GM21576 (cell line): ENCODE measurements at regions not wholly inside any gene's neighbourhood (a gene's known extent, or its start where the extent isn't known, plus 50 kb on each side); places are given as distances from the start of the nearest gene placed in this dataset.

Source experiments
- ATAC-seq: cut with Tn5 transposase; IDR thresholded peaks from one replicate; pipeline ENCODE4 v1.9.1; 2021; ENCODE audit warnings: mild to moderate bottlenecking, moderate library complexity; ENCODE audit not compliant: unreplicated experiment

DNA sequence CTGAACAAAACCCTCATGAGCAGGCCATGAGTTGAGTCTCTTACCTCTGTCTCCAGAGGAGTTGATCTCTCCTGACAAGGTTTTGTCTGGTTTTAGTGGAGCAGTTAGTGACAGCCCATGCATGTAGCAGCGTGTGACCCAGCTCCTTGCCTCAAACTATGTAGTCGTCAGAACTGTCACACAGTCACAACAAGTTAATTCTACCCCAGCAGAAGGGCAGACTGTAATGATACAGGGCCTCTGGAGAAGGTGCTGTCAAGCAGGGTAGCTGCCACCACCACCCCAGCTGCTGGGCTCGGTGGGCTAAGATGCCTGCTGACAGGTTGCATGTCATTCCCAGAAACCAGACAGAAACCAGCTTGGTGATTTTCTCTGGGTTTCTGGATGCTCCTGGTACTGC is 194.5 kb downstream of the PSAT1 start:
- no peak for ATAC-seq

DNA sequence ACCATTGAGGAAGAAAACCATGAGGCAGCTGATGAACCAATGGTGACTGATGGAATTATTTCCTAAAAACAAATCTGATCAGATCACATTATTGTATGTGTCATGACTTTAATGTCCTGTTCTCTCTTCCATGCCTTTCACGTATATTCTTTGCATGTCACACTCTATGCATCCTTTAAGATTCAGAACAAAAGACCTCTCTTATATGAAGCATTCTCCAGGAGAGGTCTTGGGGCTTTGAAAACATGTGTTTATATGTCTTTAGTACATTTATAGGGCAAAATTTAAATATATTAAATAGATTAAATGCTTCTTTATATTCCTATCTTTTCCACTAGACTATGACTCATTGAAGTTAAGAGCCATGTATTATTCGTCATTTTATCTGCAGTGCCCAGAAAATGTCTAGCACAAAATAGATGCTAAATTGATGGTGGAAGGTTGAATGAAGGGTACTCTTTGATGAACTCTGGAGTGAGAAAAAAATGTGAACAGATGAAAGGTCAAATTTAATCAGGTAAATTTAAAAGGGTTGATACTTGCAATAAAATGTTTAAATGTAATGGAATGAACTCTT is 196.3 kb downstream of the PSAT1 start:
- no peak for ATAC-seq

DNA sequence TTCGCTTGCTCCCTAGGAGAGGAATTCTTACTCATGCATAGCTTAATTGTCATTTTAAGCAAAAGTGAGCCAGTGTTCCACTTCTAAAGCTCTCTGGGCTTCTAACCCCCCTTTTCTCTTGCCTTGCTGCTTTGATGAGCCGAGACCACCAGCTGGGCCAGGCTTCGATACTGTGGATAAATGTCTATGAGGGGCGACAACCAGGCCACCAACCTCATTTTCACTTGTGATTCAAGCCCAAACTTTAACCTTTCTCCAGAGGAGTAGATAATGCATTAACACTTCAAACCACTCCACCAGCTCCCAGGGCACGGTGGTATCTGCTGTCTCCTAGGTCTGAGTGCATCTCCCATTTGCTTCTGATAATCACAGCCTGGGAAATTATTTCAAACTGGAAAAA is 205.6 kb downstream of the PSAT1 start:
- ATAC-seq: no peak

DNA sequence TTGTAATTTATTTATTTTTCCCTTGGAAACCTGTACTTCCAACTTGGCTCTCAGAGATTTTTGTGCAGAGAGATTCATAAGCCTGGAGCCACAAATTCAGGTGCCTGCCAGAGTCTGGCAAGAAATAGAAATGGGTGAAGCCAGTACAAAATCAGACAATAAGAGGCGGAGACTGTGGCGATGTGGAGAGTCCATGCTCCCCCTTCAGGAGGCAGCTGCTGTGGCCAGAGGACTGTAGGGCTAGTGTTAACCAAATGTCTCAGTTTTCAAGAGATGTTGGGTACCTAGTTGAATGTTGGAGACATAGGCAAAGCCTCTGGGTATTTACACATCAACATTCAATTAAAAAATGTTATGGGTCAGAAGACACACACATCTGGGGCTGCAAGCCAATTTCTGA is 208.6 kb downstream of the PSAT1 start:
- no peak for ATAC-seq

DNA sequence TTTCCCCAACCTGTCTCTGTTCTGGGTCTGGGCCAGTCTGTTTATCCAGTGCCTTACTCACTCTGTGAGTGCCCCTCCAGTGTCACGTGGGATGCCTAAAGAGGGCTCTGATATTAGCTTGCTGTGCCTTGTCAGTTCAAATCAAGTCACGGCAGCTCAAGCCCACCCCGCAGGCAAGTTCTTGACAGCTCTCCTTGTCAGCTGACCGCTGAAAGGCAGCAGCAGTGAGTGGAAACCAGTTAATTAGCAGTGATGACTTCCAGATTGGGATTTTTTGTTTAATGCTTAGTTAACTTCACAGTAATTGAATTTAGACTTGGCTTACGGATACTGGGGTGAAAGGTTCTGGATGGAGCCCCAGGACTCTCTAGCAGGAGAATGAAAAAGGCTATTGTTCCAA is 210.1 kb downstream of the PSAT1 start:
- no peak for ATAC-seq

DNA sequence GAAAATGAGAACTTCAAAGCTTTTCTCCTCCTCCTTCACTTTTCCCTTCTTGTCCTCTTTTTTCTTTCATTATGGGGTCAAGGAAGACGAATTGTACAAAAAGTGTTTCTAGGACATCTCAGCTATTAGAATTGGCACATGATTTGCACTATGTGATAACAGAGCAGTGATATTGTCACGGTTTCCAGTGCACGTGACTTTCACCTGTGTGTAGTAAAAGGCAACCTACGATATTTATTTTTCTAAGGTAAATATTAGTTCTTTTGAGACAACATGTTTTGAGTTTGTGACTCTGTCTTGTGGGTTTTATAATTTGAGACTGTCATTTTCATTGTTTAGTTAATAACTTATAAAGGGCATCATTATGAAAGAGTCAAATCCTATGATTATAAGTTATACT is 213.1 kb downstream of the PSAT1 start:
- ATAC-seq: no peak

DNA sequence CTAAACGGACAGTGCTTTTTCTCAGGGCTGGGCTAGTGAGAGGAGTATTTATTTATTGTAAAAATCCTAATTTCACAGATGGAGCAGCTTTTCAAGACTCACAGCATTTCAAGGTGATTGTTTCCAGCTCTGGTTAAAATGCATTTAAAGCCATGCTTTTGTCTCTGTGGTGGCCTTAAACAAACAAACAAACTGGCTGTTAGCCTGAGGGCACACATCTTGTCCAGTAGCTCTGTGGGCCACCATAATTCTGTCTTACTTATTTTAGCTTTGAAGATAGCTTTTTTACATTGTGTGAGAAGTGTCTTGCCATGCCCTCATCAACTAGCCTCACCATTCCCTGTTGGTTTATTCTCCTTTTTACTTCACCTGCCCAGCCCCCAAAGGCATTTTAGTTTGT is 218.2 kb downstream of the PSAT1 start:
- no peak for ATAC-seq

DNA sequence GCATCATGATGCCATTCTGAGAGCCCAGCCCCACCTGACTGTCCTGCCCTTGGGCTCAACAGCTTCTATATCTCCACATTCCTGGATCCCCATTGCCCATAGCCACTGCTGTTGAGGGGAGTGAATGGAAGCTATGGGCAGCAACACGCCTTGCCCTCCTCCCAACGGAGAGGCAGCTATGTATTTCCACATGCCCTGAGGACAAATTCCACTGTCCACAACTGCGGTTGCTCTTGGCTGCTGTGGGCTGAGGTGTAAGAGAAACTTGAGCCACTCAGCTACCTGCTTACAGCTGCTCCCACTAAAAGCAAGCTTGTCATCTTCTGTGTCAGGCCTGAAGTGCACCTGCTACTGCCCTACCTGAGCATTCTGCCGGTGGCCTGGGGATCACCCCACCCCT is 222.9 kb downstream of the PSAT1 start:
- no peak for ATAC-seq

DNA sequence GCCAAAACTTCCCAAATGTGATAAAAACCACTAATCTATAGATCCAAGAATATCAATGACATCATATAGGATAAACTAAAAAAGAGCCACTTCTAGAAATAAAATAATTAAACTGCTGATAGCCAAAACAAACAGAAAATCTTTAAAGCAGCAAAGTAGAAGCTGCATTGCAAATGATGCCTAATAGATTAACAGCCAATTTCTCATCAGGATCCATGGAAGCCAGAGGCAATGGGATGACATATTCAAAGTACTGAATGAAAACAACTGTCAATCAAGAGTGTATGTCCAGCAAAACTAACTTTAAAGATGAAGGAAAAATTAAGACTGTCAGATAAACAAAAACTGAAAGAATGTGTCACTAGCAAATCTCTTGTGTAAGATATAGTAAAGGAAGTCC is 224.8 kb downstream of the PSAT1 start:
- no peak for ATAC-seq

DNA sequence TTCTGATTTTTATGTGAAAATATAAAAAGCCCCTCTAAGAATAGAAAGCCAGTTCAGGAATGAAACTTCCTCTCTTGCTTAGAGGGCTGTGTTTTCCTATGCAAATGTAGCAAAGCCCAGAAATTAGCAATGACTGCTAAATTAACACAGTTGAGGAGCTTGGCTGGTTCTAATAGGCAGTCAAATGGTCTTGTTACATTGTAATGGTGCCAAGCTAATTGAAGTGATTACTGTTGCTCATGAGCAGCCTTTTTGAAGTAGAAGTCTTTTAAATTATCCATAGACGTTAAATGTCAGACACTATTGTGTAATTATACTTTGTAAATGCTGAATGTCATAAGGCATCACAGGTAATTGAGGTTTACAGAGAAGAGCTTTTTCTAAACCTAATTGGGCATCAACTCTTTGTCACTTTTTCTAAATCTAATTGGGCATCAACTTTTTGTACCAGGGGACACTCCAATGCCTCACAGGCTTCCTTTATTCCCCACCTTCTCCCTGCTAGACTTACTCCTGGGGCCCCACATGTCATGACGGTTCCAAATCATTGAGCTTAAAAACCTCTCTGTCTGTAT is 229.1 kb downstream of the PSAT1 start:
- no peak for ATAC-seq

DNA sequence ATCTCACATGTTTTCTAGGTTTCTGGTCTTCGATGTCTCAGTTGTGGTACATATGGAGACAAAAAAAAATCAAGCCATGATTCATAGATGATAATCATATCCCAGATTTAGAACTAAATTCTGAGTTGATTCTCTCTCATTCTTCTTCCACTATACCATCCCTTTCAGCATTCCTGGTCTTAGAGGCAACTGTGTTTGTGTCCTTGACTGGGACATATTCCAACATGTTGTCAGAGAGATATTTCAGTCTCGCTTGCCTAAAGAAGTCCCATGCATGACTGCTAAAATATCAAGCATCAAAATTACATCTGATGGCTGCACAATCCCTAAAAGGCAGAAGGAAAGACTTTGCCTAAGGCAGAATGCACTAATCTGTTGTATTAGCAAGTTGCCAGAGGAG is 236.6 kb downstream of the PSAT1 start:
- no peak for ATAC-seq

DNA sequence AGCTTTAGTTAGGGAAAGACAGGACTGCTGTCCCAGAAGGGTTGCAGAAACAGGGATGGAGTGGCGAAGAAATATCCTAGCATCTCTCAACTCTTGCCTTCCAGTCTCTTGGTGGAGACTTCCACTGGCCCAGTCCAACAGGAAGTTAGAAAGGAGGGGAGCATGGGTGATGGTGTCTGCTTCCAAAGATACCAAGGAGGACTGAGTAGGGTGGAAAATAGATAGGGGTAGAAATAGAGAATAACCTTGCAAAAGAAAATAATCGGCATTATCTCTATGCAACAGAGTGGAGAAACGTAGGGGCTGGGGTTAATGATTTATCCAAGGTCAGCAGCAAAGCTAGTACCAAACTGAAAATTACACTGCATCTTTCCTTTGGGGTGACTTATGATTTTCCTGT is 242.3 kb downstream of the PSAT1 start:
- no peak for ATAC-seq

DNA sequence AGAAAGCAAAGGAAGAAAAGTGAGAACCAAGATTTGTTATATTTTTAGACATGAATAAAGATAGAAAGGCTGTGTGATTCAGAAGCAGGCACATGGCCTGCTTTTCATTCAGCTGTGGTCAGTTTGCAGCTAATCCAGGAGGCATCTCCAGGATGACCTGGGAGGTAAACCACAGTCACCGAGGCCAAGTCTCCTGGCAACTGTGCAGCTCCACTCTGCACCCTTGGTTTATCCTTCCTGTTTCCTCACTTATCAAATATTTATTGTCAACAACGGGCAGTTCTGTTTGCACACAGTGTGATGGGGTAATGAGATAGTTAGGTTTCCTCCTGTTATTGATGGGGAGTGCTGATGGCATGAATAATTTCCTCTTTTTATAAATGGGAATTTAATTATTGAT is 243.0 kb downstream of the PSAT1 start:
- ATAC-seq: no peak

DNA sequence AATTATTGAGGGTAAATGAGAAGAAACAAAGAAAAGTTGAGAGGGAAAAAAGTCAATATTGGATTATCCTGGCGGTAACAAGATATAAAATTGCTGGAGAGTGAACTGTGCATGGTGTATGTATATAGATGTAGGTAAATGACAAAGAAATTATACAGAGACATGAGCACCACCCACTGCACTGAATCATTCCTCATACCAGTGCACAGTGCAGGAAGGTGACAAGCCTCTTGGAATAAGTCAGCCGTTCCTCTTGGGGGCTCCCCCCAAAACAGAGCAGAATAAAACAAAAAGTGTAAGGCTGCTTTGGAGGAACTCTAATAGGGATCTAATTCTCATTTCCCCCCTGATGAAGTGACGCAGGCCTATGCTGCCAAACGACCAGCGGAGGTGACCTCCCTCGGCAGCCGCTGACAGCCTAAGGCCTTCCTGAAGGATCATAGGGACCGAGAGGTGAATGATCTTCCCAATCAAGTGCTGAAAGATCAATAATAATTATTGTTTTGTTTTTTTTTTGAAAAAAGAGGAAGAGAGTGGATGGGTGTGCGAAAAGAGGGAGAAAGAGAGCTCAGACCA is 245.0 kb downstream of the PSAT1 start:
- no peak for ATAC-seq

DNA sequence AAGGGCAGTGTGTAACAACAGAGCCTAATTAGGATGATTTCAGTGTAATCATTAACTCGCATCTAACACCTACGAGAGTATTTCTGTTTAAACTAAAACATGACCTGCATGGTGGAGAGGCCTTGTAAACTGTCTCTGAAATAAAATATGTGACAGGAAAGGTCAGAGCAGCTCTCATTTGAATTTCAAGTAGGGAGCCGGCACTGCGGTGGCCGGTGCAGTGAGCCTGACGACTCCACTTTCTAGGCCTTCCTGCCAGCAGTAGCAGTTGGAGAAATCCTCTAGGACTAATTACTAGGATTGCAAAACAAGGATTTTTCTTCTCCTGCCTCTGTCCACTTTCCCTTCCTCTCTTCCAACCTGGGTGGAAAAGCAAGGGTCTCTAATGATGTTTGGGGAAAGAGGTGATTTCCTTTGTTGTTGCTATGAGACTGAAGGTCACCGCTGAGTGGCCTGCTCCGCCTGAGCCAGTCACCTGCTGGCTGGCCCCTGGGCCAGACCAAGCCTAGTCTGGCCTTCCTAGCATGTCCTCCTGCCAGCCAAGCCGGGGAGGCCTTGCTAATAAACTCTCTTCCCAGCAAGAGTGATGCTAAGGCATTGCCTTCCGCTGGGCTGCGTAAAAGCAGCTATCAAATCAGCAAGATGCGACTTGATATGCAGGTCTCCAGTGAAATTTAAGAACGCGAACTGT is 245.7 kb downstream of the PSAT1 start:
- no peak for ATAC-seq

DNA sequence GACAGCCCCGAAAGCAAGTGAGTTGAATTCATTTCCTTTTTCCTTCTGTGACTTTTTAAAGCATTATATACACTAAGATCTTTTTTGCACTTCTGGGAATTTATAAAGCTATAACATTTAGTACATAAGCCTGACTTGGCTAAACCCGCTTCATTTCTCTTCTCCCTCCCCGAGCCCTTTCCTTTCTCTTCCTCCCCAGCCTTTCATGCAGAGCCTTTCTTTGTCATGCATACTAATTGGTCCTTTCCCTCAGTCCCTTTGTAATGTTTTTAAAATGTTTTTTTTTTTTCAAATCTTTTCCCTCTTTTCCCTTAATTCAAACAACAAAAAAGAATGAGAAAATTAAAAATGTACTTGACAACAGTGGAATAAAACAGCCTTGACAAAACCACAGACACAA is 246.4 kb downstream of the PSAT1 start:
- no peak for ATAC-seq

DNA sequence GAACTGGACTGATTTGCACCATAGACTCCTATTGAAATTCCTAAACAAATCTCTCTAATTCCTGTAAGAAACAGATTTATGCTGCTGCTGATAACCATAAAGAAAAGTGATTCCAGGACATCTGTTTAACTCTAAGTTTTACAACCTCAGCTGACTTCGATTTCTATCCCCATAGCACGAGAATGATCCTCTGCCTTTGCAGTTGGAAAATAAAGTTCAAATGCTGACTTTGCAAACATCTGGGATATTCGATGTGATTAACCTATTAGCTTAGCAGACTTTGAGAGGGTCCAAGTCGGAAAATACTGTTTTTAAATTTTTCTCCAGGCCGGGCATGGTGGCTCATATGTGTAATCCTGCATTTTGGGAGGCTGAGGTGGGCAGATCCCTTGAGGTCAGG is 247.3 kb downstream of the PSAT1 start:
- no peak for ATAC-seq

DNA sequence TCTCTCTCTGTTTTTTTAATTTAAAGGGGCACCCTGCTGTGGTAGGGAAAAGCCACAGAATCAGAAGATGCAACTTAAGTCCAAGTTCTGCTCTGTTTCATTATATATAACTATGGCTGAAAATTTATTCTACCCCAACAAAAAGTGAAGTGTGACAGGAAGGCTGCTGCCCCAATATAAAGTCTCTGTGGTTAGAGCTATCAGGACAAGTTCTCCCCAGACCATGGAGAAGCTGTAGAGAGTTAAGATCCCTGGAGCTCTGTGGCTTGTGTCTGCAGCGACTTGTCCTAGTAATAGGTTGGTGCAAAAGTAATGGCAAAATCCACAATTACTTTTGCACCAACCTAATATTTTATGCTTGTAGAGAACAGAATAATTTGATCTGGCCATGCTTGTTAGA is 250.9 kb downstream of the PSAT1 start:
- ATAC-seq: no peak

DNA sequence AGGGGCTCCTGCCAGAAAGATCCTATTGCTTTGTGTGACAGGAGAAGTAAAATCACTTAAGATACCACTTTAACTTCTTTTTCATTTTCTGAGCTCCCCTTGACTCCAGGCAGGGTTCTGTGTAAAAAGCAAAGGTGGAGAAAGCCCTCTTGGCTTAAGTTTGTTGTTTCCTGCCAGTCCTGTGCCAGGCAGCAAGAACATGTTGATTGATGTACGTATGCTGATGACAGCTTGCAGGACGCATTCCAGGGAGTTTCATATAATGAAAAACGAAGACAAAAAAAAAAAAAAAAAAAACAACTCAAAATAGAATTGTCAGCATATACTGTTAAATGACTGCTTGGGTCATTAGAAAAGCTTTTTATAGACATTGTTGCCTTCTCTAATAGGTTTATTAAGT is 251.7 kb downstream of the PSAT1 start:
- no peak for ATAC-seq

DNA sequence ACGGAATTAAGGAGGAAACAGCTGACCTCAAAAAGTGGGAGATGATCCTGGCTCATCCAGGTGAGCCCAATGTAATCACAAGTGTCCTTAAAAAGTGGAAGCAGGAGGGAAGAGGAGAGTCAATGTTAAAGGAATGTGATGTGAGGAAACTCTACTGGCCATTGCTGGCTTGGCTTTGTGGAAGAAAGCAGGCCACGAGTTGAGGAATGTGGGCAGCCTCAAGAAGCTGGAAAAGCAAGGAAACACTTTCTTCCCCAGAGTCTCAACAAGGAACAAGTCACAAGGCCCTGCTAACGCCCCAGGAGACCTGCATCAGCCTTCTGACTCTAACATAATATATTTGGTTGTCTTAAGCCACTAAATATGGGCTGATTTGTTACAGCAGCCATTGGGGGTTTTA is 252.8 kb downstream of the PSAT1 start:
- no peak for ATAC-seq

DNA sequence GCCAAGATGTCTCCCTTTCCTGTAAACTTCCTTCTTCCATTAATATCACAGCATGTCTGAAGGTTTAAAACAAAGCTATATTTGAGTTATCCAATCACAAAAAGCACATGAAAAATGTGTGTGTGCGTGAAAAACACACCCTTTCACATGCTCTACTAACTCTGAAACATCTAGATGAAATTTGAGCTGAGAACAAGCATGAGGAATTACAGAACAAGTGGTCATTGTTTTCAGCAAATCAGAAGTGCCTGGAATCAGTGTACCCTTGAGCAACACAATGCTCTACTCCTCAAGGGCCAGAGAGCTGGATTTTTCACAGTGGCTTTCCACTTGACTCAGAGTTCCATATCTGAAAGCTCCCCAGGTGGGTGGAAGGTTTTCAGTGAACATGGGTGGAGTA is 255.9 kb downstream of the PSAT1 start:
- no peak for ATAC-seq

DNA sequence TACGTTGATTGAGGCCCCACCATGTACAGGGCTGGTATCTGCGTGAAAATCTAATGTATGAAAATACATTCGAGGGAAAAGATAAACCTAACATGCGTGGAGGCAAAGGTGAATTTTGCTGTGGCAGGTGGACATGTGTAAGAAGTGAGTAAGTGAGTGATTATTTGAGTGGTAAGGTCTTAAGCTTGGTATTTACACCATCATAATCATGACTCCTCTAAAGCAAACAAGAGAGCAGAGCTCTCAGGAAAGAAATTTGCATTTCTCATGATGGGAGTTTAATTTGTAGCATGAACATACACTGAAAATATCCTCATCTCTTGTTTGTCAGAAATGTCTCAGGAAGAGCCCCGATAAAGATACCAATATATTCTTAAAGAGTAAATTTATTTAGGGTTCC is 260.6 kb downstream of the PSAT1 start:
- ATAC-seq: no peak
